Urothelium cell line (cell line): ENCODE measurements at regions not wholly inside any gene's neighbourhood (a gene's known extent, or its start where the extent isn't known, plus 50 kb on each side); places are given as distances from the start of the nearest gene placed in this dataset.
"Not testable (repeated sequence)": the region's sequence is repeated elsewhere in the genome, so short reads cannot be mapped to it uniquely, and the experiment has no call there.

Experiments used
- DNase-seq: peaks from one replicate; pipeline ENCODE4 v3.0.0; 2011; ENCODE audit warnings: low spot score, mixed read lengths
- FAIRE-seq: peaks from 2 replicates; lab custom pipeline; 2011; peaks lifted over from hg19 to GRCh38; lab: Jason Lieb, UNC

- DNase-seq (no peak), FAIRE-seq (no peak)
Observed at GRCh38 chr3:19825193-19825592, 108.8 kb downstream of the EFHB start.

DNA sequence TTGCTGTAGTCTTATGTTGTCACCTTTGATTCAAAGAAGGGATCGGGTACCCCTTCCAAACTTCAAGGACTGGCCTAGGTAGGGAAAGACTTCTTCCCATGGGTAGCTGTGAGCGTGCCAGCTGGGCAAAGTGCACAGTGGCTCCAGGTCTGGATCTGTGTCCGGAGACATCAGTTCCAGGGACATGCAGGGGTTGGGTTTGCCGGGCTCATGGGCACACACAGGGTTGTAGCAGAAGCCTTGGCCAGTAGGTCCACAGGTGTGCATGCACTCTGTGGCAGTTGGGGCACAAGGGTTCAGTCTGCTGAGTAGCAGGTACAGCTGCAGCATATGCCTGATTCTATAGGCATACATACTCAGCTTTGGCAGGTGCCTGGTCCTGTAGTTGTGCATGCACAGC lies 111.2 kb downstream of the EFHB start:
- DNase-seq (no peak), FAIRE-seq (no peak)

- FAIRE-seq, result no peak
- DNase-seq, result no peak
Observed at GRCh38 chr3:19816631-19817030, 117.4 kb downstream of the EFHB start.

- no peak for FAIRE-seq
- DNase-seq, result no peak
Observed at GRCh38 chr3:19815805-19816204, 118.2 kb downstream of the EFHB start.

GRCh38 chr3:19813743-19814142 lies 120.3 kb downstream of the EFHB start:
- not testable (repeated sequence) for FAIRE-seq, DNase-seq

DNA sequence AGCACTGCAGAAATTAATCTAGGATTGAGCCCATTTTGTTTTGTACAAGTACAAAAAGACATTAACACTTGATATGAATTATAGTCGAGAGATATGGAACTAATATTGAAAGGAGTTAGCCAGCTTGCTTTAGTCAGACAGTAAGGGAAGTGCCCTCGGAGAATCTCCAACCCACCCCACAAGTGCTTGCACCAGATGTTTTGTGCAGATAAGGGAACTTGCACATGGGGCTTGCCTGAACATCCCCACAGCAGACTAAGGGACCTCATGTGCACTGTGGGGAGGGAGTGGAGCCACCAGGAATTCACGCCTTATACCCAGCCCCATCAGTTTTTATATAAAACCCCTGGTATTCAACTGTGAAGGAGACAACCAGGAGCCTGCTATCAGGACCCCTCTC lies 122.3 kb downstream of the EFHB start:
- FAIRE-seq, result no peak

GRCh38 chr3:19808834-19809233 lies 125.2 kb downstream of the EFHB start:
- FAIRE-seq (no peak), DNase-seq (no peak)

More for the DNA sequence above, 122.3 kb downstream of the EFHB start:
- DNase-seq, result no peak

DNA sequence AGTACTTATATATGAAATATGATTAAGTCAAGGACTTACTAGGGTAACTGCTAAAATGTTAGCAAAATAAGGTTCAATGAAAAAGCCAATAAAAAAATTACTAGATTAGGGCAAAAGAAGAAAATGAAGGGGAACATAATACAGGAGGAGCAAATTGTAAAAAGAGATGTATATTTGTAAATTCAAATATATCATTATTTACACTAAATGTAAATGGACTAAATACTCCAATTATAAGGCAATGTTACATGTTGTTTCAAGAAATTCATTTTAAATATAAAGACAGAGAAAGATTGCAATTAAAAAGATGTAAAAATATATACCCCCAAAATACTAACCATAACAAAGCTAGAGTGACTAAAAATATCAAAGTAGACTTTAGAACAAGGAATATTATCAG lies 134.1 kb downstream of the EFHB start:
- FAIRE-seq, result no peak
- DNase-seq, result no peak

DNA sequence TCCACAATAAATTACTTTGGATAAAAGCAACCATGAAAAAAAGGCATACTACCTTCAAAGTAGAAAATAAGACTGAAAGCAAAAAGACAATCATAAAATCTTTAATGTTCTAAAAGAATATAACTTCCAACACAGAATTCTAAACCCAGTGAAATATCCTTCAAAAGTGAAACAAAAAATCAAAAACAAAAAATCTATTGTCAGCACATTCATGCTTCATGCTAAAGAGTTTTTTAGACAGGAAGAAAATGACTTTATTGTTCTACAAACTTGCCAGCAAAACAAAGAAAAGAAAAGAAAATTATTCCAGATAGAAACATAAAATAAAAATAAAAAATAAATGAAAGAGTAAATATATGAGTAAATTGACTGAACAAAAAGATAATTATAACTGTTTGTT lies 134.9 kb downstream of the EFHB start:
- FAIRE-seq (no peak), DNase-seq (no peak)

GRCh38 chr3:19798324-19798723 lies 135.7 kb downstream of the EFHB start:
- no peak for DNase-seq
- FAIRE-seq, result no peak

DNA sequence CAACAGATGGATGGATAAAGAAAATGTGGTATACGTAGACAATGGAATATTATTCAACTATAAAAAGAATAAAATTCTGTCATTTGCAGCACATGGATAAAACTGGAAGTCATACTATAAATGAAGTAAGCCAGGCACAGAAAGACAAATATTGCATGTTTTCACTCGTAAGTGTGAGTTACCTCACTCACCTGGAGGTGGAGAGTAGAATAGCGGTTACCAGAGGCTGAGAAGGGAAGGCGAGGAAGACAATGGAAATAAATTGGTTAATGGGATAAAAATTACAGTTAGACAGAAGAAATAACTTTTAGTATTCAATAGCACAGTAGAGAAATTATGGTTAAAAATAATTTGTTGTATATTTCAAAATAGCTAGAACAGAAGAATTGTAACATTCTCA lies 141.6 kb downstream of the EFHB start:
- no peak for FAIRE-seq
- DNase-seq, result no peak

DNA sequence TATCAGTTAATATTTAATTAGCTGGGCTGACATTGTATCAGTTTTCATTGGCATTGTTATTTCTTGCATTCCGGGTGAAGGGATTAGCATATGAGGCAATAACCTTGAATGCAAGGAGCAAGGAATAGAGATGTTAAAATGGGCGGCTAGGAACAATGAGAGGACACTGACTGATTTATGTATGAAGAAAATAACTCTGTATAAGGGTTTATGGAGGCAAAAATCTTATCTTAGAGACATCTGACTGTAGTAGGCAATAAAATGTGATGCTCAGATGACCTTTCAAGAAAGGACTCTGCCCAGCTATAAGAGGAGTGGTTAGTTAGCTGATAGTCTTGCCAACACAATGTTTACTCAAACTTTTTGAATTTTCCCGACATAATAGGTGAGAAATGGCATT lies 158.3 kb downstream of the EFHB start:
- FAIRE-seq (no peak), DNase-seq (no peak)

GRCh38 chr3:19769694-19770093 lies 164.3 kb downstream of the EFHB start:
- FAIRE-seq, result no peak

DNA sequence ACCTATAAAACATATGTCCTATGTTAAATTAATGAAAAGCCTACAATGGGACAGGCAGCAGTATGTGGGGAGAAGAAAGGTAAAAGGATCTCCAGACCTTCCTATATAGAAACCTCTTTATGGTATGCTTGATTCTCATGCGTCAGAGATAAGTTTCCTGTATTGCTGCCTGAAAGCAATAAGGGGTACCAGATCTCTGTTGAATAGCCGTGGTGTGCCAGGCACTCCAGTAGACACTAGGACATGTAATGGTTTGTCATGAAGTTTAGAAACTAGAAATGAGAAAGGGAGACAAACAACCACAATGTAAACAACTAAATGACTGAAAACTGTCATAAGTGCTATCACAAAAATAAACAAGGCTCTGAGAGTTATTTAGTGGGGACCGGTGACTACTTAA lies 168.1 kb downstream of the EFHB start:
- DNase-seq (no peak), FAIRE-seq (no peak)

More at GRCh38 chr3:19769694-19770093, 164.3 kb downstream of the EFHB start:
- DNase-seq, result no peak

GRCh38 chr3:19757773-19758172 lies 176.2 kb downstream of the EFHB start:
- no peak for FAIRE-seq
- DNase-seq, result peak; percentile 55

- no peak for FAIRE-seq
- no peak for DNase-seq
Observed at GRCh38 chr3:19749448-19750017, 184.5 kb downstream of the EFHB start.

GRCh38 chr3:19748782-19749447 lies 185.1 kb downstream of the EFHB start:
- DNase-seq (no peak), FAIRE-seq (no peak)

DNA sequence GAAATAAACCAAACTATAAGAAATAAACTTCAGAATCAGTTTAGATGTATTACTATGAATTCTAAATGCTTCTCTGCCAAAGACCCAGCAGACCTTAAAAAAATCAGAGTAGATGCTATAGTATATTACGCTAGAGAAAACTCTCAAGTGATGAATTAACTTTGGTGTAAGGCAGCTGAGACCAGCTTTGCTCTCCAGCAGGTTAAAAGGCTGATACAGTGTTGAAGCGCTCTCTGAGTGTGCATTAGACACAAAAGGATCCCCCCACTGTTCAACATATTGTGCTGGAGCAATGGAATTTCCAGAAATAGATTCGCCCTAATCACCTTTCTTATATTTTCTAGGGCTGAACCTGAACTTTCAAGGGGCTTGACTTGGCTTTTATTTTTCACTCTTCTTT lies 190.0 kb downstream of the EFHB start:
- FAIRE-seq (no peak), DNase-seq (no peak)

DNA sequence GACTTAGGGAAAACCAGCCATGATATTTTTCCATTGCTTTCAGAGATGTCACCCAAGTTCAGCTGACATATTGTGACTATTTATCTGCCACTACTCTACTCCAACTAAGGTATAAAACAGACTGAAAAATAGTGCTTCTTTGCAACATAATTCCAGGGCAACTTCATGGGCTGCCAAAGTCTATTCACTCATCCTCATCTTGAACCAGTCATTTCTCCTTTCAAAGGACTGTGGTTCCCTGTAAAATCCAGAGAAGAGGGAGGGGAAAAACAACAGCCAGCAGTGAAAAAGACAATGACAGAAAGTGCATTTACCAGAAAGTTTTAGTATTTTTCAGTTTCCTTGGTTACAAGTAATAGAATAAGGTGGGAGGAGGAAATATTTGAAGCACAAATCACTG lies 191.1 kb downstream of the EFHB start:
- FAIRE-seq (no peak), DNase-seq (no peak)

DNA sequence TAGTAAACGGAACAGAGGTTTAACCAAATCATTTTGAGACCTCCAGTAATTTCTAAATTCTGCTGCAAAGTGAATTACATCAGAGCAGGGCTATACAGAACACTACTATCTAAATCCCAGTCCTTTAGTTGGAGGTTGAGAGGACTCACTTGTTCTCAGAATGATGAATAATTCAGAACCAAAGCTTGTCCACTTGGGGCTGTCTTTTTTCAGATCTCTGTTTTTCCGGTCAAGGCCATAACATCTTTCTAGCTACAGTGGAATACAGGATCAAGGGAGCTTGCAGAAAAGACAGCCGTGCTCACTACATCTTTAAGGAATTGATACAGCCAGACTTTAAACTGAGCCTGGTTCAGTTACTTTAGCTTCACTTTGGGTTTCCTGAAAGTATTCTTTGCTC lies 194.5 kb downstream of the EFHB start:
- DNase-seq (no peak), FAIRE-seq (no peak)

- DNase-seq (no peak), FAIRE-seq (no peak)
Observed at GRCh38 chr3:19738846-19739245, 195.2 kb downstream of the EFHB start.

DNA sequence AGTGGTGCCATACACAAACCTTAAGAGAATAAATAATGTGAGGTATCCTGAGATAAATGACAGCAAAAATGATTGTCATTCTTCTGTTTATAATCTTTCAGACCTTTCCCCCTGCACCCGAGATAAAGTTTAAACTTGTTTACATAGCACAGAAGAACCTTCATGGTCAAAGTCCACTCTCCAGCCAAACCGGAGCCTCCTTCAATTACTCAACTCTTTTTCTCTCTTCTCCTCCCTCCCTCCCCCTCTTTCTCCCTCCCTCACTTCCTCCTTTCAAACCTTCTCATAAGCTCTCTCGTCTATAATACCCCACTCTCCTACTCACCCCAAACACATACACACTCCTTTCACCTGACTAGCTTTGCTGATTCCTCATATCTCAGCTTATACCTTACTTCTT lies 198.9 kb downstream of the EFHB start:
- FAIRE-seq, result no peak
- no peak for DNase-seq

DNA sequence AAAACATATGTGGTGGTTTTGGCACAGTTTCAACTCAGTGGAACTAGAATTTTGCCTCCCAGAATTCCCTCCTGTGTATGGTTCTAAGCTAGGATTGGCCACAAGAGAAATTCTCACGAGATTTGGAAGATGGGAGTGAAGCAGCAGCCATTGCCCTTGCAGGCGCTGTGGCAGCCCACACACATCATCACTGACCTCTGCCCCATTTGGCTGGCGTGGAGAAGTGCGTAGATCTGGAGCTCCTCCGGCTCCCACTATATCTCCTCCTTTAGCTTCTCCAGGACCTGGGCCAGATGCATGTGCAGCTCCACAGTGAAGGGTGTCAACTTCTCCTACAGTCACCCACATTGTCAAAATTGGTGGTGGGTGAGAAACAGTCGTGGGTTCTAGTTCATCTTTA lies 199.6 kb downstream of the EFHB start:
- DNase-seq (no peak), FAIRE-seq (no peak)
